COLO668 (cell line): ENCODE measurements at regions not wholly inside any gene's neighbourhood (a gene's known extent, or its start where the extent isn't known, plus 50 kb on each side); places are given as distances from the start of the nearest gene placed in this dataset.

ENCODE experiments used
- DNase-seq: peaks from one replicate; lab custom pipeline; 2025; ENCODE audit not compliant: unreplicated experiment; lab: John Stamatoyannopoulos, UW

DNA sequence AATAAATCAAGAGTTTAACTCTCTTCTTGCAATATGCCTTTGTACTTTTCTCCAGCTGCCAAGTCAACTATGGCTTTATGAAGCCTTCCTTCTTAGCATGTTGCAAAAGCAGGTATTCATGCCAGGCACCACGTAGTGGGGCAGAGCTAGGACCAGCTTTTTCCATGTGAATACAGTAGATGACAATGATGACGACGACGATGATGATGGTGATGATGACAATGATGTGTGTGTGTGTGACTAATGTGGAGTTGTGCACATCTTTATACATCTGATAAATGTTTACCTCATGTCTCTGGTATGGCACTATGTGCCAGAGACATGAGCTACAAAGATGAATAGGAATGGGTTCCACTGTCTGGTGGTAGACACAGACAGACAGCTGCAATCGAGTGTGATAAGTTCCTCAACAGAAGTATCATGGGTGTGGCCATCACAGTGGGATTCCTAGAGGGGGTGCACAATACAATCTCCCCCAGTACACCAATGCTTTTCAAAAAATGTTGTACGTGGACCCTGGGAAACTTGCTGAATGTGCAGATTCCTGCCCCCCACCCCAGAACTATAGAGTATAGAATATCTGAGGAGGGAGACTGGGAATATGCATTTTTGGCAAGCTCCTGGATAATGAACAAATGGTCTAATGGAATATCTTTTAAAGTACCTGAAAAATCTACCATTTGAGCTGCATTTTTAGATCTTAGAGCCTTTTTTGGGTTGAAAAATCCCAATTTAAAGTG, 183.4 kb downstream of the ABCC12 start:
- no peak for DNase-seq

DNA sequence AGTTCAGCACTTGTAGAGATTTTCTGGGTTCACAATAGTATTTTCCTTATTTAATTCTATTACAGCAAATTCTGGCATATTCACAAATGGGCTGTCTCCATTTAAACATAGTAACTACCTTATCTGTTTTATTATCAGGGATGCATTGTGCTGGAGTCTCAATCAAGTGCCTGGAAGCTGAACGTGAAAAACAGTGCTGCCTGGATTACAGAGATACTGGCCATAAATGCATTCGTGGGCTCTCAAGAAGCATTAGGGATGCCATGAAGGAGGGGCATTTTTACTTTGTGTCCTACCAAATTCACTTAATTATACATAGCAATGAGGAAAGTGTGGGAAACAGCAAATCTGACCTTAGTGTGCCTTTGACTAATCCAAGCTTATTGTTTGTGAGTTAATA, 184.6 kb downstream of the ABCC12 start:
- no peak for DNase-seq

DNA sequence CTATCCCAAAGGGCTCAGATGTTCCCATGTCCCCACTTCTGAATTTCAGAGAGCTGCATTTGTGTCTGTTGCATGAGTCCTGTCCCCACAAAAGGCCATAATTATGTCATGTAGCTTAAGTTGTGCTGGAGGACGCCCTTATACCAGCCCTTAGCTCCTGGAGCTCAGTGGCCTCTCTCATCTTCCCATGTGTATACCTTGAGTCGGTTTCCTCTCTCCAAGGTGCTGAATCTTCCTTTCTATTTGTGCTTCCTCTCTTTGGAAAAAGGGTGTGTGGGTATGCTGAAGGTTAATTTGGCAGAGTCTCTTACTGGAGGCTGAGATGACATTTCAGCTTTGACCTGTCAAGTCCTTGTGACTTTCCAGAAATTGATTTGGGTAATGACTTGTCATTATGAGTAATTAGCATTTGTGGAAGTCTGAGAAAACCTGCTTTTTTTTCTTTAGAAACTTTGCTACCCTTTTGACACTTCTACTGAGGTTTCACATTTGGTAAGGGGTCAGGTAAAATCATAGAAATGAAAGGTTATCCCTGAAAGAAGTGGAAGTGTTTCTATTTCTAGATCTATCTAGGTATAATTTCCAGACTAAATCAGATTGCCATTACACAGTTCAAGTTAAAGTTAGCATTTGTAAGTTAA, 185.4 kb downstream of the ABCC12 start:
- DNase-seq, result no peak

DNA sequence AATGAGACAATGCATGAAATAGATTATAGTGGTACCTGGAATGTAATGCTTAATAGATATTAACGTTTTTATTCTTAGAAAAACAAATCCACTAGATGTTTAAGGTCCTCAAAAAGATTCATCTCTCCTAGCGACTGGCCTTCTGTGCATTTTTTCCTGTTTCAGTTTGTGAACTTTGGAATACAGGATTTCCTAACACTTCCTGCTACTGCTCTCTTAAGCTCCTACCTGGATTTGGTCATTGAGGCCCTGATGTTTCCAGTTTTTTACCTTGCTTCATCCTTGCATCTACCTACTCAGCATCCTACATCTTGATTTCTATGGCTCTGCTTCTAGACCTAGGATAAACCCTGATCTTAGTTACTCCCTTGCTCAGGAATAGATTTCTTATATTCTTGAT, 188.4 kb downstream of the ABCC12 start:
- DNase-seq, result no peak

DNA sequence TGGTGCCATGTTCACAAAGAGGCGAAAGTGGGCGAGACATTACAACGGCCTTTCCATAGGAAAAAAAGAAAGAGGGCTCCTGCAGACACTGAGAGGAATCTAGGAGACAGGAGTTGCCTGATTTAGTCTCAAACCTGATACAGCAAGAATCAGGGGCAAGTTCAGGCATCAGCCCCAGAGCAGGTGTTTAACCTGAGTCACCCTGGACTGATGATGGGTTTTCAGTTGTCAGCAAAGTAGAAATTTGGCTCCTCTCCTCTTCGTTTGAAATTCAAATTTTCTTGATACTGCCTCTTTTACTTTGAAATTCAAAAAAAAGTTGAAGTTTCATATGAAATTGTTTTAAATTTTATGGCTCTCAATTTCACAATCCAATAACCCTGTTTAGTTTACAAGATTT, 189.5 kb downstream of the ABCC12 start:
- no peak for DNase-seq

DNA sequence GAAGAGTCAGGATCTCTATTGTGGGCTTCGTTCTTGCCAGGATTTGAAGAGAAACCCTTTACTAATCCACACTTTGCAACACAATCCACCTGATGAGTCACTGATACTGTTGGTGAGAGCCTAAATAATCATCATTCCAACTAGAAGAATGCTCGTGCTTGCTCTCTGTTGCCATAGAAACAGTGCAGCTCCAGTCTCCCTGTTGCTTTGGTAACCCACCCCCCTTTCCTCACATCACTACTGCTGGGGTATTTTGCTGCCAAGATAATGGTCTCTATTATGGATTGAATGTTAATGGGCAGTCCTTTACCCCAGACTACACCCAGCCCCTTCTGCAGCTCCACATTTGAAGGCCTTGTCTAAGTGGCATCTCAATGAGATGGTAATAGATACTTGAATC, 190.4 kb downstream of the ABCC12 start:
- no peak for DNase-seq

DNA sequence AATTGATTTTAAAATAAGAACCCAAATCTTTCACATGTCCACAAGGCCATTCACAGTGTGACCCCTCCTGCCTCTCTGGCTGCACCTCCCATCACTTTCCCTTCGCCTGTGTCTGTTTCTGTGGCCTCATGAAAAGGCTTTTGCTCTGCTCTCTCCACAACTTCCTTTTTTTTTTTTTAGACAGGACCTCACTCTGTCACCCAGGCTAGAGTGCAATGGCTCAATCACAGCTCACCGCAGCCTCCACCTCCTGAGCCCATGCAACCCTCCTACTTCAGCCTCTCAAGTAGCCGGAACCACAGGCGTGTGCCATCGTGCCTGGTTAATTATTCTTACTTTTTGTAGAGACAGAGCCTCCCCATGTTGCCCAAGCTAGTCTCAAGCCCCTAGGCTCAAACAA, 197.1 kb downstream of the ABCC12 start:
- no peak for DNase-seq

DNA sequence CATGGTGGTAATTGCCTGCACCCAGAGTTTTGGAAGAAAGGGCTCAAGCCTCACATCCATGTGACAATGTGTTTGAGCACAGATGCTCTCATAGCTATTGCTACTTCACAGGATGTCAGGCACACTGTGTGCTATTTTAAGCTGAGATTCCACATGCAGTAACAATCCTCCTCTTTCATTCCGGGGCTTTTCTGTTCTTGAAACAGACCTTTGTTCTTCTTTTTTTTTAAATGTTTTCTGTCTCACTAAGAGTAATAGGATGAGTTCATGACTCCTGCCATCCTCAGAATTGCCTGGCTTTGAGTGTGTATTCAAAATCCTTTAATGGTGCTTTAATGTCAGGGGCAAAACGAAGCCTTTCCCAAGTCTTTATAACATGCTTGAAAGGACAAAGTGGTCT, 198.9 kb downstream of the ABCC12 start:
- DNase-seq, result no peak

DNA sequence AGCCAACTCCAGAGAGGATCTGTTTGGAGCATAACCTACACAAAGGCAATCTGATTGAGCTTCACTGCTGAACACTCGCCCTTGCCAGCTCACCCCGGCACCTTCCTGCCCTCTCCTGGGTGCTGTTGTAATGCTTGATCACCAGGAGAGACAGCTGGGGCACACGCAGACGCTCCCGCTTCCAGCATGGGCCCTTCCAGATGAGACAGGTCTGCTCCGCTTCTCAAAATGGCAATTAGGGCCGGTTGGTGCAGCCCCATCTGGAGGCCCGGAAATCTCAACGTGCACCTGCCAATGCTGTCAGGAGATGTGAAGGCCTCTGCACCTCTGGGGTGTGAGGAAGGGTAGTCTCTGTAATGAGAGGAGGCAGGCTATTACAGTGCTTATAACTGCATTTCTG, 206.1 kb downstream of the ABCC12 start:
- peak; percentile 37 for DNase-seq

DNA sequence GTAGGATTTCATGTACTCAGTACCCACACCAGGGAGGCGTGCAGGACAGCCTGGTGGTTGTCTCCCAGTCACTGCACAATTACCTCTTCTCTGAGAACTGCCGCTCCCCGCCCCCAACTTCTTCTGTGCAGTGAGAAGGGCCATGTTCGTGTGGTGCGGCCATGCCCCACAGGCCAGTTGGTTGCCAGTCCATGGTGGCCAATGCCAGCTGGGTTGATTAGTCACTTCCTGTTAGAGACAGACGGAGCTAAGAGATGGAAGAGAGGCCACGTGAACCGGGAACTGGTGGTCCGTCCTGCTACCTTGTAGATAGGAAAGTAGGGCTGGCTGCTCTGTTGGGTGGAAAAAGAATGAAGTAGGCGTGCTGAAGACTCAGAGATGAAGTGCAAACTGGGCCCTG, 206.5 kb downstream of the ABCC12 start:
- DNase-seq, result no peak

DNA sequence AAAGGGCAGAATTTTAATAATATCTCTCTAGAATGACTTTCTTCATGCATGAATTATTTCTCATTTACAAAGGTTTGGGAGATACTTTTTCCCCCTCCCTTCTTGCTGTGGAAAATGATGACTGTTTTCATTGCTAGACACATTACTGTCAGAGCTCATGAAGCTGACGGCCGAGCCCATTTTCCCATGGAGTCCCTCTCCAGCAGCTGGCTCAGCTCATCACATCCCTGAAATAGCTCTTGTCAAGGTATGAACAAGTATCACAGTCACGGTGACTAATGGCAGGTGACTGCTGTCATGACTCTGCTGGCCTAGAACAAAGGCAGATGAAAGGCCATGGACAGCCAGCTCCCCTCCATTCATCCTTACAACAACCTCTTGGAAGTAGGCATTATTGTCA, 208.1 kb downstream of the ABCC12 start:
- no peak for DNase-seq

DNA sequence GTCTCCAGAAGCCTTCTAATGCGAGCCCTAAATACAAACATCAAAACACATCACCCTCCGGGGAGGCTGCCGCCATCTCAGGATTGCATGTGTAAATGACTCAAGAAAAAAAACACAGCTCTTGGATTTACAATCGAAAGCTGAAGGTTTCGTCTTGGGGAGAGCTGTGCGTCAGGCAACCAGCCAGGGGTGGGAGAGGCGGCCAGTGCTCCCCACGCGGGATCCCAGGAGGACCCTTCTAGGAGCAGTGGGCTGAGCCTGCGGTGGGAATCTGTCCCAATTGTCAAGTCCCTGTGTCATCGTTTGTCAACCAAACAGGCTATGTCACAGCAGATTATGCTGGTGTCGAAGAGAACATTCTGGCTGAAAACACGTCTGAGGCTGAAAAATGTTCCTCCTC, 209.7 kb downstream of the ABCC12 start:
- no peak for DNase-seq

DNA sequence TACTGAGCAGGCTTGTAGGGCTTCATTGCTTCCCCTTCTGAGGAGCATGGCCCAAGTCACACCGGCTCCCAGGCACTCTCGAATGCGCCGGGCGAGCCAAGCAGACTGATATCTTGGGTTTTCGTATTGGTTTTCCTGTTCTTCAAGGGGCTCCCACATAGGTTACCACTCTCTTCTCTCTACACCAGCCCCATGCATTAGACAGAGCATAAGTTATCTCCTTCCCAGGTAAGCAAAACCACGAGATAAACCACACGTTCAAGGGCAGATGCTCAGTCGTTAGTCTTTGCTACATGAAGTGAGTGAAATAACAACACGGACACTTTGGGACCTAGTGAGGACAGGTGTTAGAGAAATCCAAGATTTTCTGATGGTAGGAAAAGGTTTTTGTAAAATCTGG, 211.2 kb downstream of the ABCC12 start:
- no peak for DNase-seq

DNA sequence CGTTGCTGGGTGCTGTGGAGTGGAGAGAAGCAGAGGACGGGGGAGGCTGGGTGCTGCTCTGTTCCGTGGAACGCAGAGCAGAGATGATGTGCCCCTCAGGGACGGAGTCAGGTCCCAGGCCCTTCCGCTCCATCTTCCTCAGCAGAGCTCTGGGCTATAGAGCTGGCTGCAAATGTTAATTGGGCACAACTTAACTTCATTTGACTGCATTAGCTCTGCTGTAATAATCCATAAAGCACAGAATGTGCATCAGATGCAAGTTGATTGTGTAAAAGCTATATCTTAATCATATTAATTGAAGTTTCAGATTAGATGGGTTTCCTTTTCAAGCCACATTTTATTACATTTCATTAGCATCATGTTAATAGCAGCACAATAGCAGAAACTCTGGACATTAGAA, 212.6 kb downstream of the ABCC12 start:
- no peak for DNase-seq

DNA sequence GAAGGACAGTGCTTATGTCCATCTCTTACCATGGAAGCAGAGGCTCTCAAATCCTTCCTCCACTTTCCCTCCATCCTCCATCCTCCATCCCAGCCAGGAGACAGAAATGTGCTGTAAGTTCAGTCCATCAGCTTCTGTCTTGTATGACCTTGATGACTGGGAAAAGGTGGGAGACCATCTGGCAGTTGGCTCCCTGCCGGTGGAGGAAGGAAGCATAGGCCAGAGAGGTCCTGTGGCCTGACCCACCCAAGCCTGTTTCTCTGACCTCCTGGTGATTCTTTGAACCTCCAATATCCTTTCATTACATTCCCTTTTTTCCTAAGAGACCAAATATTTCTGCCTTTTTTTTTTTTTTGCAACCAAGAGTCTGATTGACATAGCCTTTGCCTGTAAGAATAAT, 215.3 kb downstream of the ABCC12 start:
- no peak for DNase-seq

DNA sequence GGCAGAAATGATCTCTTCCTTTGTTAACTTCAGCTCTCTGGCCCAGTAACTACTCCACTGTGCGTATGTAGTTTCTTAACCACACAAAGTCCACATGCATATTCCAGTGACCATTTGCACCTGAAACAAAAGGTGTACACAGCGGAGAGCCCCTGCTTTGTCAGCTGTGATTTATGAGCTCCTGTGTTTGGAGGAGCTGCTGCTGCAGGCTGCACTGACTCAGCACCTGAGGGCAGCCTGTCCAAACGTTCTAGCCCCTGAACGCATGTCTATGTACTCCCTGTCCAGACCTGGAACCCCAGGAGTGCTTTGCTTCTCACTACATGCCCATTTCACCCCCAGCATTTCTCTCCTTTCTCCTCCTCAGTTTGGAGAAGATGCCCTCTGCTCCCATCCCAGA, 216.1 kb downstream of the ABCC12 start:
- peak; percentile 67 for DNase-seq

DNA sequence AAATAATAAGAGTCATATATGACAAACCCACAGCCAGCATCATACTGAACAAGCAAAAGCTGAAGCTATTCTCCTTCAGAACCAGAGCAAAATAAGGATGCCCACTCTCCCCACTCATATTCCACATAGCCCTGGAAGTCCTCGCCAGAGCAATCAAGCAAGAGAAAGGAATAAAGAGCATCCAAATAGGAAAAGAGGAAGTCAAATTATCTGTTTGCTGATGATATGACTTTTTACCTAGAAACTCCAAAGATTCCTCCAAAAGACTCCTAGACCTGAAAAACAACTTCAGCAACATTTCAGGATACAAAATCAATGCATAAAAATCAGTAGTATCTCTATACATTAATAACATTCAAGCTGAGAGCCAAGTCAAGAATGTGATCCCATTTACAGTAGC, 217.5 kb downstream of the ABCC12 start:
- DNase-seq, result no peak

DNA sequence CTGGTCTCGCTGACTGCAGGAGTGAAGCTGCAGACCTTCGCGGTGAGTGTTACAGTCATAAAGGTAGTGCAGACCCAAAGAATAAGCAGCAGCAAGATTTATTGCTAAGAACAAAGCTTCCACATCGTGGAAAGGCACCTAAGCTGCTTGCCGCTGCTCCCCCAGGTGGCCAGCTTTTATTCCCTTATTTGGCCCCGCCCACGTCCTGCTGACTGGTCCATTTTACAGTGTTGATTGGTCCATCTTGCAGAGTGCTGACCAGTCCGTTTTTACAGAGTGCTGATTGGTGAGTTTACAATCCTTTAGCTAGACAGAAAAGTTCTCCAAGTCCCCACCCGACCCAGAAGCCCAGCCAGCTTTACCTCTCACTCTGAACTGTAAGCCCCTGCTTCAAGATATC, 227.8 kb downstream of the ABCC12 start:
- peak; percentile 21 for DNase-seq

DNA sequence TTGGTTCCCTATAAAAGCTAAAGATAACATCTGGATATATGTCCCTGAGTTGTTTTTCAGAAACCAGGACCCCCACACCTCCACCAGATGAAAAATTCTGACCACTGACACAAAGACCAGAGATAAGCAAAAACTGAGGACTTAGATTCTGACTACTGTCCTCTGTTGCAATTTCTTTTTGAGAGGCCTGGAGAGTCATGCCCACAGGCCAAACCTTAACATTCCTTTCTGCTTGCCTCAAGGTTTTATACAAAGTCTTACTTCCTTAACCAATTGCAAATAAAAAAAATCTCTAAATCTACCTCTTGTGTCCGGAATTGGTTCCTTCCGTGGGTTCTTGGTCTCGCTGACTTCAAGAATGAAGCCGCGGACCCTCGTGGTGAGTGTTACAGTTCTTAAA, 228.5 kb downstream of the ABCC12 start:
- DNase-seq, result no peak

DNA sequence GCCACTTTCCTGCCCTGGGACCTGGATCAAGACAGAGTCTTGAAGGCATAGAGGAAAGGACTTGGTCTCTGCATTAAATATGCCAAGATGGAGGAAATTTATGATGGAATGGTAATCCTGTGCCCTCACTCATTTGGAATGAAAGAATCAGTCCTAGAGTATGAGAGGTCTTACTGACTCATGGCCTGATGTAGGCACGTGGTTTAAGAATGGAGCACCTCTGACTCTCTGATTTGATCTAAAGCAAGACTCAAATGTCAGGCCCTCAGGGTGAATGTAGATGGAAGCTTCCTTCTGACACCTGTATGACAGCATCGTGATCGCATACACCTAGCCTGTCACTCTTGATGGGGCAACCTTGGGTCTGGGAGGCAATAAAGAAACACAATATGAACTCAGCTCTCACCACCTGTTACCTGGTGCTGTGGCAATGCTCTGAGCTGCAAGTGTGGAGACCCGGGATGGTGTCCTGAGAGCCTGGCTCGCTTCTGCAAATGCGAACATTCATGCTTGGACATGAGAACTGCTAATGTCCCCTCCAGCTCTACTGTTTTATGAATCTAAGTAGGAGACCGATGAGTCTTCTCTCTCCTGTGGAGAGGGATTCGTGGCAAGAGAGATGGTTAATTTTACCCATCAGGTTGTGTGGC, 229.9 kb downstream of the ABCC12 start:
- DNase-seq, result no peak

DNA sequence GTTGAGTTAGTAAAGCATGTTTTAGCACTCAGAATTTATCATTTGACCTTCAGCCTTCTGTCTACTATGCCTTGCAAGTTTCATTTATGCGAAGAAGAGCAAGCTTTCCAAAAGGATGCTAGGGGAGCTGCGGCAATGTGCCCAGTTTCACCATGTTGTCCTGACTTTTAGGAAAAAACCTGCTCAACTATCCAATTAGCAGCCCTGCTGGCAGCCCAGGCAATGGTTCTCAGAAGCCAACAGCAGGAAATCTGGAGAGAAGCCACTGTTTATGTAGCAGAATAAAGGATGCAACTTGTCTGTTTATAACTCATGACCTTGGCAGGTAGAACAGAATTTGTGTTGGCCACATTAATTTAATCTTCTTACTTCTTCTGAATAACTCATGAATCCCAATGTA, 230.8 kb downstream of the ABCC12 start:
- DNase-seq, result no peak

DNA sequence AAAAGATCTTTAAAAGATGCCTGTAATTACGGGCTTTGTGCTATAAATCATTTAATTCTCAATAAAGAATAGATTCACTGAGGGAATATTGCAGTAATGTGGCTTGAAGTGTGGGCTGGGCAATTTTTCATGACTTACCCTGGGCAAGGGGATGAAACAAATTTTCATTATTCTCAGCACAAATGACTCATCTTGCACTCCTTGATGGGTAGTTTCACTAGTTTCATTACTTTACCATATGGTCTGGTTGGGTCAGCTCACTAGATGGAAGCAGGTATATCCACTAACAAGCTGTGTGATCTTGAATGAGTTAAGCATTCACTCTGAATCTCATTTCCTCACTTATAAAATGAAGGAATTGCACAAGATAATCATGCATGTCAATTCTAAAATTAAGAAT, 234.3 kb downstream of the ABCC12 start:
- DNase-seq, result no peak

DNA sequence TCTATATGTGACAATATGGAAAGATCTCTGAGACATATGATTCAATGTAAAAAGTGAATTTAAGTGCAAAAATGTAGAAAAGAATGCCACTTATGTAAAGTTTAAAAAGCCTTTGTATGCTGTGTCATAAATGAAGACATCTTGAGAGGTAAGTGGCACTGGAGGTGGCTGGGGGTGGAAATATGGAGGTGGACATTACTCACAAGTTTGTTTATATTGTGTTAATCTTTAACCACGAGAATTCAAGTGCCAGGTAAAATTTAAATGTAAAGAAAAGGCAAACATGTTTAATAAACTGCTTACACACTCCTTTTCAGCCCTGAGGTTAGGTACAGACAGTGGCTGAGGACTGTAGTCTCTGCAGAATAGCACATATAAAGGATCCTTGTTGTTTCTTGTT, 235.1 kb downstream of the ABCC12 start:
- DNase-seq, result peak; percentile 10
